Neural progenitor cell (in vitro differentiated cells): ENCODE measurements at regions not wholly inside any gene's neighbourhood (a gene's known extent, or its start where the extent isn't known, plus 50 kb on each side); places are given as distances from the start of the nearest gene placed in this dataset.
A peak's percentile ranks its signal among the peaks of the same experiment; 100 is the strongest.

ENCODE experiments used
- DNase-seq: peaks from one replicate; pipeline ENCODE4 v3.0.0-alpha.2; 2016; ENCODE audit warnings: low spot score
- H2AFZ ChIP-seq: fragments of 200-600 bp; sonication (generic); replicated peaks from 2 replicates; pipeline ENCODE4 v1.6.1; 2016; ENCODE audit warnings: antibody characterized with exemption
- H3F3A ChIP-seq: fragments of 200-600 bp; sonication (generic); 2 replicates; pipeline ENCODE4 v1.6.1; 2016; ENCODE audit warnings: antibody characterized with exemption, low read depth
- H3K27ac ChIP-seq: fragments of 200-600 bp; sonication (generic); 2 replicates; pipeline ENCODE4 v1.5.1; 2016; ENCODE audit warnings: mild to moderate bottlenecking
- H3K27me3 ChIP-seq: fragments of 200-600 bp; sonication (generic); 2 replicates; pipeline ENCODE4 v1.6.1; 2016; ENCODE audit warnings: mild to moderate bottlenecking, moderate library complexity
- H3K36me3 ChIP-seq: fragments of 200-600 bp; sonication (generic); 2 replicates; pipeline ENCODE4 v1.5.1; 2016
- H3K4me1 ChIP-seq: fragments of 200-600 bp; sonication (generic); 2 replicates; pipeline ENCODE4 v1.6.1; 2016; ENCODE audit warnings: mixed run types
- H3K4me2 ChIP-seq: fragments of 200-600 bp; sonication (generic); 2 replicates; pipeline ENCODE4 v1.6.1; 2016
- H3K4me3 ChIP-seq: fragments of 200-600 bp; sonication (generic); 2 replicates; pipeline ENCODE4 v1.5.1; 2016
- H3K79me2 ChIP-seq: fragments of 200-600 bp; sonication (generic); 2 replicates; pipeline ENCODE4 v1.6.1; 2016; ENCODE audit warnings: low read depth
- H3K9ac ChIP-seq: fragments of 200-600 bp; sonication (generic); 2 replicates; pipeline ENCODE4 v1.6.1; 2016
- H3K9me3 ChIP-seq: fragments of 200-600 bp; sonication (generic); 2 replicates; pipeline ENCODE4 v1.5.1; 2016; ENCODE audit warnings: low read depth
- H4K20me1 ChIP-seq: fragments of 200-600 bp; sonication (generic); 2 replicates; pipeline ENCODE4 v1.6.1; 2016; ENCODE audit warnings: low read depth
- H3K27ac Mint-ChIP-seq: 3 replicates; pipeline ENCODE4 v1.8.0; 2021; ENCODE audit warnings: mixed read lengths
- H3K27me3 Mint-ChIP-seq: 2 replicates; pipeline ENCODE4 v1.8.0; 2022; ENCODE audit warnings: low read depth, mild to moderate bottlenecking, inconsistent platforms, moderate library complexity, mixed read lengths; ENCODE audit not compliant: insufficient read depth
- H3K36me3 Mint-ChIP-seq: 3 replicates; pipeline ENCODE4 v1.8.0; 2021; ENCODE audit warnings: mixed read lengths
- H3K4me1 Mint-ChIP-seq: 3 replicates; pipeline ENCODE4 v1.8.0; 2021; ENCODE audit warnings: mixed read lengths
- H3K4me3 Mint-ChIP-seq: 3 replicates; pipeline ENCODE4 v1.8.0; 2021; ENCODE audit warnings: mild to moderate bottlenecking, moderate library complexity, mixed read lengths
- H3K9me3 Mint-ChIP-seq: 3 replicates; pipeline ENCODE4 v1.8.0; 2020; ENCODE audit warnings: mixed read lengths
- CTCF ChIP-seq: fragments of 200-600 bp; sonication (generic); IDR thresholded peaks from 2 replicates; pipeline ENCODE4 v1.5.1; 2017; ENCODE audit warnings: antibody characterized with exemption, mild to moderate bottlenecking
- EZH2 ChIP-seq: fragments of 200-600 bp; sonication (generic); IDR thresholded peaks from 2 replicates; pipeline ENCODE4 v1.6.1; 2017; ENCODE audit warnings: antibody characterized with exemption, mild to moderate bottlenecking, moderate library complexity
- EZH2phosphoT487 ChIP-seq: fragments of 200-600 bp; sonication (generic); IDR thresholded peaks from 2 replicates; pipeline ENCODE4 v1.6.1; 2017; ENCODE audit warnings: antibody characterized with exemption

- H3K9me3 Mint-ChIP-seq = peaks cover 5% of the 10 kb centered on the region
- peak overlapping the region; percentile 46 for H3K4me2 ChIP-seq
- no peaks in the 10 kb centered on the region for H4K20me1 ChIP-seq
- H3K27me3 Mint-ChIP-seq = peaks cover 7% of the 10 kb centered on the region
- H3K4me3 Mint-ChIP-seq = no peak overlapping the region
- no peaks in the 10 kb centered on the region for H3K79me2 ChIP-seq
- H3K36me3 ChIP-seq = no peaks in the 10 kb centered on the region
- H3K4me3 ChIP-seq = no peak overlapping the region
- peaks cover 18% of the 10 kb centered on the region for H3K4me1 Mint-ChIP-seq
- no peak overlapping the region for H3K27ac ChIP-seq
- DNase-seq = peak; percentile 40
- peak overlapping the region; percentile 60 for H2AFZ ChIP-seq
- H3F3A ChIP-seq = peaks cover 17% of the 10 kb centered on the region
- TF ChIP-seq EZH2phosphoT487 = no peak
- TF ChIP-seq EZH2 = no peak
- no peak for TF ChIP-seq CTCF
- peaks cover 16% of the 10 kb centered on the region for H3K4me1 ChIP-seq
- no peaks in the 10 kb centered on the region for H3K27me3 ChIP-seq
- H3K9ac ChIP-seq = no peak overlapping the region
- H3K9me3 ChIP-seq = no peaks in the 10 kb centered on the region
- peak overlapping the region; percentile 29 for H3K27ac Mint-ChIP-seq
- peaks cover 2% of the 10 kb centered on the region for H3K36me3 Mint-ChIP-seq
Measured at GRCh38 chr9:14466429-14466818, 152.5 kb upstream of the NFIB start.

GRCh38 chr9:14462950-14463349, 149.0 kb upstream of the NFIB start:
- Mint-ChIP-seq H3K27me3 (peaks cover 7% of the 10 kb centered on the region), H3K4me1 (peaks cover 18% of the 10 kb centered on the region), H3K27ac (no peak overlapping the region), H3K4me3 (no peak overlapping the region), H3K9me3 (no peaks in the 10 kb centered on the region), H3K36me3 (peaks cover 2% of the 10 kb centered on the region)
- Histone ChIP-seq H3K9me3 (no peaks in the 10 kb centered on the region), H3K27me3 (no peaks in the 10 kb centered on the region), H3K9ac (no peak overlapping the region), H3K27ac (no peak overlapping the region), H3K36me3 (no peaks in the 10 kb centered on the region), H2AFZ (no peak overlapping the region), H4K20me1 (no peaks in the 10 kb centered on the region), H3K4me3 (no peak overlapping the region), H3K4me1 (peaks cover 16% of the 10 kb centered on the region), H3K4me2 (no peak overlapping the region), H3F3A (peaks cover 17% of the 10 kb centered on the region), H3K79me2 (no peaks in the 10 kb centered on the region)
- DNase-seq = no peak
- TF ChIP-seq EZH2 = no peak
- TF ChIP-seq EZH2phosphoT487 = no peak
- TF ChIP-seq CTCF = no peak

- TF ChIP-seq EZH2phosphoT487 = no peak
- TF ChIP-seq EZH2 = no peak
- no peak for TF ChIP-seq CTCF
- peak overlapping the region; percentile 15 for H3K4me2 ChIP-seq
- H3K27me3 Mint-ChIP-seq = no peaks in the 10 kb centered on the region
- H2AFZ ChIP-seq = no peak overlapping the region
- H3K27me3 ChIP-seq = no peaks in the 10 kb centered on the region
- no peaks in the 10 kb centered on the region for H3K9me3 ChIP-seq
- no peaks in the 10 kb centered on the region for H3K36me3 ChIP-seq
- H3K9ac ChIP-seq = no peak overlapping the region
- peaks cover 3% of the 10 kb centered on the region for H3F3A ChIP-seq
- H3K27ac ChIP-seq = no peak overlapping the region
- H3K27ac Mint-ChIP-seq = no peak overlapping the region
- no peaks in the 10 kb centered on the region for H4K20me1 ChIP-seq
- H3K4me3 ChIP-seq = no peak overlapping the region
- peaks cover 4% of the 10 kb centered on the region for H3K4me1 Mint-ChIP-seq
- H3K9me3 Mint-ChIP-seq = peaks cover 4% of the 10 kb centered on the region
- H3K4me3 Mint-ChIP-seq = no peak overlapping the region
- H3K4me1 ChIP-seq = peaks cover 9% of the 10 kb centered on the region
- DNase-seq = no peak
- no peaks in the 10 kb centered on the region for H3K36me3 Mint-ChIP-seq
- no peaks in the 10 kb centered on the region for H3K79me2 ChIP-seq
Measured at GRCh38 chr9:14455243-14455642, 141.3 kb upstream of the NFIB start.

- no peak overlapping the region for H3K4me3 Mint-ChIP-seq
- Histone ChIP-seq H3F3A (peaks cover 3% of the 10 kb centered on the region), H3K27me3 (no peaks in the 10 kb centered on the region), H3K4me1 (peaks cover 9% of the 10 kb centered on the region), H3K36me3 (no peaks in the 10 kb centered on the region), H3K9me3 (no peaks in the 10 kb centered on the region), H3K79me2 (no peaks in the 10 kb centered on the region), H3K9ac (no peak overlapping the region), H3K27ac (no peak overlapping the region), H3K4me3 (no peak overlapping the region), H4K20me1 (no peaks in the 10 kb centered on the region), H2AFZ (no peak overlapping the region), H3K4me2 (no peak overlapping the region)
- peaks cover 4% of the 10 kb centered on the region for H3K9me3 Mint-ChIP-seq
- TF ChIP-seq CTCF (no peak), EZH2 (no peak), EZH2phosphoT487 (no peak)
- H3K27me3 Mint-ChIP-seq = no peaks in the 10 kb centered on the region
- H3K4me1 Mint-ChIP-seq = peaks cover 4% of the 10 kb centered on the region
- H3K27ac Mint-ChIP-seq = no peak overlapping the region
- no peak for DNase-seq
- no peaks in the 10 kb centered on the region for H3K36me3 Mint-ChIP-seq
Measured at GRCh38 chr9:14453286-14453685, 139.3 kb upstream of the NFIB start.
